HCT116 (cell line): ENCODE measurements at regions not wholly inside any gene's neighbourhood (a gene's known extent, or its start where the extent isn't known, plus 50 kb on each side); places are given as distances from the start of the nearest gene placed in this dataset.

Source experiments
- ATAC-seq: fragments of 200-7000 bp; cut with Tn5 transposase; 2 replicates; pipeline ENCODE4 v1.9.1; 2020; ENCODE audit warnings: mild to moderate bottlenecking, moderate library complexity
- BruUV-seq: library from RNA; stranded (reverse); fragments of 400-500 nt; replicated peaks from 2 replicates; lab custom pipeline; 2021; lab: Mats Ljungman, UMichigan
- CTCF ChIA-PET: fragments of 300-600 bp; sonication (Branson Sonifier 250); formaldehyde crosslinking; loops from one replicate; lab custom pipeline; 2021; ENCODE audit warnings: antibody characterized with exemption; lab: Charles Lee
- POLR2A ChIA-PET: fragments of 300-600, 350-600 bp; sonication (Branson Sonifier 250); formaldehyde crosslinking; loops from one replicate; lab custom pipeline; 2021; ENCODE audit warnings: antibody characterized with exemption; lab: Charles Lee
- RAD21 ChIA-PET, 2 experiments: fragments of 300-600 bp; sonication (Branson Sonifier 250); formaldehyde crosslinking; loops; one replicate each; lab custom pipeline; 2023; ENCODE audit warnings: low total read pairs in 2 of 2; ENCODE audit not compliant: uncharacterized antibody in 2 of 2, unreplicated experiment in 2 of 2, low non-redundant PET in 1 of 2; lab: Charles Lee
- DNase-seq: peaks from one replicate; pipeline ENCODE4 v3.0.0-alpha.2; 2010; ENCODE audit warnings: low read depth, low spot score
- H2AFZ ChIP-seq: fragments of 200-600 bp; shearing (Covaris generic), sonication (generic); 2 replicates; pipeline ENCODE4 v1.6.1; 2017; ENCODE audit warnings: low read depth, mixed run types, mixed read lengths, antibody characterized with exemption, low read length; ENCODE audit not compliant: poor library complexity, severe bottlenecking
- H3K27ac ChIP-seq: 2 replicates; pipeline ENCODE4 v1.5.1; 2012; ENCODE audit warnings: low read depth, low read length
- H3K27me3 ChIP-seq: fragments of 200-600 bp; sonication (generic); 2 replicates; pipeline ENCODE4 v1.6.1; 2016; ENCODE audit warnings: mixed run types, low read length, mixed read lengths; ENCODE audit not compliant: insufficient read depth
- H3K36me3 ChIP-seq, 2 experiments: fragments of 200-500 bp in 1 of 2; fragments of 200-600 bp in 1 of 2; sonication (Bioruptor generic) in 1 of 2; sonication (generic) in 1 of 2; 2 replicates each; pipeline versions ENCODE4 v1.5.1 to v1.6.1; 2014 to 2016; ENCODE audit warnings: low read length in 2 of 2, inconsistent platforms in 1 of 2, mixed read lengths in 1 of 2, mixed run types in 1 of 2; ENCODE audit not compliant: insufficient read depth in 2 of 2, control insufficient read depth in 1 of 2
- H3K4me1 ChIP-seq, 2 experiments: fragments of 200-600 bp in 1 of 2; sonication (generic) in 1 of 2; 2 replicates each; pipeline versions ENCODE4 v1.5.1 to v1.6.1; 2012 to 2017; ENCODE audit warnings: low read length in 2 of 2, inconsistent platforms in 1 of 2, mild to moderate bottlenecking in 1 of 2, mixed read lengths in 1 of 2, mixed run types in 1 of 2, moderate library complexity in 1 of 2; ENCODE audit not compliant: insufficient read depth in 2 of 2, control insufficient read depth in 1 of 2
- H3K4me2 ChIP-seq: fragments of 200-600 bp; sonication (generic); 2 replicates; pipeline ENCODE4 v1.6.1; 2017; ENCODE audit warnings: mixed run types, low read length, mixed read lengths
- H3K4me3 ChIP-seq, 2 experiments: fragments of 200-600 bp in 1 of 2; sonication (generic) in 1 of 2; replicated peaks in 1 of 2; 2 replicates each; pipeline ENCODE4 v1.5.1; 2011 to 2016; ENCODE audit warnings: low read length in 2 of 2, control low read depth in 1 of 2, low read depth in 1 of 2, mild to moderate bottlenecking in 1 of 2, mixed read lengths in 1 of 2, mixed run types in 1 of 2
- H3K79me2 ChIP-seq: fragments of 200-600 bp; sonication (generic); 2 replicates; pipeline ENCODE4 v1.6.1; 2017; ENCODE audit warnings: mild to moderate bottlenecking, mixed run types, low read length, moderate library complexity, mixed read lengths; ENCODE audit not compliant: insufficient read depth
- H3K9ac ChIP-seq: fragments of 200-600 bp; sonication (generic); 2 replicates; pipeline ENCODE4 v1.6.1; 2016; ENCODE audit warnings: low read length, mixed read lengths
- H3K9me2 ChIP-seq: fragments of 200-600 bp; sonication (generic), shearing (Covaris generic); 2 replicates; pipeline ENCODE4 v1.6.1; 2017; ENCODE audit warnings: mixed run types, mild to moderate bottlenecking, moderate library complexity; ENCODE audit not compliant: insufficient read depth
- H3K9me3 ChIP-seq, 2 experiments: fragments of 200-500 bp in 1 of 2; fragments of 200-600 bp in 1 of 2; sonication (Bioruptor generic) in 1 of 2; sonication (generic) in 1 of 2; 2 replicates each; pipeline ENCODE4 v1.6.1; 2014 to 2017; ENCODE audit warnings: low read length in 2 of 2, mixed read lengths in 2 of 2, inconsistent platforms in 1 of 2, low read depth in 1 of 2, mild to moderate bottlenecking in 1 of 2, mixed run types in 1 of 2, moderate library complexity in 1 of 2; ENCODE audit not compliant: control insufficient read depth in 1 of 2, insufficient read depth in 1 of 2
- H4K20me1 ChIP-seq: fragments of 200-600 bp; sonication (generic), shearing (Covaris generic); 2 replicates; pipeline ENCODE4 v1.6.1; 2017; ENCODE audit warnings: mixed run types, mild to moderate bottlenecking, moderate library complexity; ENCODE audit not compliant: insufficient read depth
- ATF3 ChIP-seq: IDR thresholded peaks from 2 replicates; pipeline ENCODE4 v1.6.1; 2012
- CBX3 ChIP-seq: IDR thresholded peaks from 2 replicates; pipeline ENCODE4 v1.6.1; 2012; ENCODE audit warnings: low read depth
- EZH2phosphoT487 ChIP-seq: fragments of 200-600 bp; IDR thresholded peaks from 2 replicates; pipeline ENCODE4 v1.6.1; 2018; ENCODE audit warnings: antibody characterized with exemption, borderline replicate concordance
- REST ChIP-seq: IDR thresholded peaks from 2 replicates; pipeline ENCODE4 v1.6.1; 2012; ENCODE audit warnings: low read depth
- SIN3A ChIP-seq: IDR thresholded peaks from 2 replicates; pipeline ENCODE4 v1.6.1; 2012; ENCODE audit warnings: low read depth
- intact Hi-C: fragments of 100-400 bp; cut with micrococcal nuclease; formaldehyde crosslinking; loops from 2 replicates; pipeline ENCODE4 v1.10.0; 2022

- H3K4me1 ChIP-seq: no peaks in the 10 kb centered on the region
- H3K27ac ChIP-seq: no peak overlapping the region
- H3K27me3 ChIP-seq: no peaks in the 10 kb centered on the region
- RAD21 ChIA-PET: no interaction called here
- H3K9me2 ChIP-seq: no peaks in the 10 kb centered on the region
- POLR2A ChIA-PET: no interaction called here
- no peaks in the 10 kb centered on the region; the same call in 1 of the 2 replicates for H4K20me1 ChIP-seq
- no peaks in the 10 kb centered on the region for H3K79me2 ChIP-seq
- no peak overlapping the region for H3K4me3 ChIP-seq
- no peak for ATAC-seq
- no TSS peak for BruUV-seq
- peaks cover 0 to 4% of the 10 kb centered on the region in 2 experiments; a peak in 2 of 4 replicates for H3K9me3 ChIP-seq
- TF ChIP-seq SIN3A: no peak
- TF ChIP-seq EZH2phosphoT487: no peak
- no peak for TF ChIP-seq REST
- no peak for TF ChIP-seq CBX3
- no peak for TF ChIP-seq ATF3
- TF ChIP-seq, all 23 proteins: peak for 0
- no peak for DNase-seq
- Histone ChIP-seq H3K36me3 (no peaks in the 10 kb centered on the region), H2AFZ (no peak overlapping the region), H3K9ac (no peak overlapping the region), H3K4me2 (no peak overlapping the region)
- intact Hi-C loops: no loop called here
- CTCF ChIA-PET: no interaction called here
Observed at GRCh38 chr3:86658876-86659275, 332.1 kb downstream of the VGLL3 start.
